ENCODE measurements at regions not wholly inside any gene's neighbourhood (a gene's known extent, or its start where the extent isn't known, plus 50 kb on each side); places are given as distances from the start of the nearest gene placed in this dataset.

- no peaks in the 10 kb centered on the region for H3K36me3 Mint-ChIP-seq (ENCODE audit: low read depth)
- no peak overlapping the region for H3K27ac Mint-ChIP-seq
- DNase-seq: no peak
- no peak for TF ChIP-seq CTCF (IDR thresholded peaks at IDR 0.05)
- H3K4me3 Mint-ChIP-seq: no peak overlapping the region
- no peaks in the 10 kb centered on the region for H3K4me1 Mint-ChIP-seq (ENCODE audit: low read depth)
- H3K27me3 Mint-ChIP-seq (ENCODE audit: insufficient read depth): no peaks in the 10 kb centered on the region
- peaks cover 36% of the 10 kb centered on the region for H3K9me3 Mint-ChIP-seq
These were observed 276.9 kb upstream of the HS3ST5 start for GRCh38 chr6:114619621-114620200.

GRCh38 chr6:114611696-114612095, 268.9 kb upstream of the HS3ST5 start:
- Mint-ChIP-seq H3K4me3 (no peak overlapping the region), H3K4me1 (ENCODE audit: low read depth) (no peaks in the 10 kb centered on the region), H3K27ac (no peak overlapping the region), H3K9me3 (peaks cover 16% of the 10 kb centered on the region), H3K36me3 (ENCODE audit: low read depth) (no peaks in the 10 kb centered on the region), H3K27me3 (ENCODE audit: insufficient read depth) (no peaks in the 10 kb centered on the region)
- no peak for TF ChIP-seq CTCF (IDR thresholded peaks at IDR 0.05)
- no peak for DNase-seq

DNA sequence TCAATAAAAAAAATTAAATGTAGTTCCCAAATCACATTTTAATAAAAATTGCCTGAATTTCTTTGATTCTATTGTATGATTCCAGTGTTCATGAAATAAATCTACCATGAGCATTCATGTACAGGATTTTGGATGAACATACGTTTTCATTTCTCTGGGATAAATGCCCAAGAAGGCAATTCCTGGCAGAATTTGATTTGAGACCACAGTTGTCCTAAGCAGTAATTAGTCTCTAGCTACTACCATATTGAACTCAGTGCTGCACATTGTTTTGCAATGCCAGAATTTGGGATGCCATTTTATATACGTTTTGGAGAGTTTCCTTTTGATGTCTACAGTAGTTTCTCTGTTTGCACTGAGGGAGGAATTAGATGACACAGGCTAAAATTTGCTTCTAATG, 265.3 kb upstream of the HS3ST5 start:
- H3K9me3 Mint-ChIP-seq: peaks cover 24% of the 10 kb centered on the region
- H3K4me1 Mint-ChIP-seq (ENCODE audit: low read depth): no peaks in the 10 kb centered on the region
- H3K36me3 Mint-ChIP-seq (ENCODE audit: low read depth): no peaks in the 10 kb centered on the region; the same call in 1 of the 2 replicates
- no peak for DNase-seq
- H3K27me3 Mint-ChIP-seq (ENCODE audit: insufficient read depth): no peaks in the 10 kb centered on the region
- no peak overlapping the region for H3K27ac Mint-ChIP-seq
- no peak for TF ChIP-seq CTCF (IDR thresholded peaks at IDR 0.05)
- H3K4me3 Mint-ChIP-seq: no peak overlapping the region

DNA sequence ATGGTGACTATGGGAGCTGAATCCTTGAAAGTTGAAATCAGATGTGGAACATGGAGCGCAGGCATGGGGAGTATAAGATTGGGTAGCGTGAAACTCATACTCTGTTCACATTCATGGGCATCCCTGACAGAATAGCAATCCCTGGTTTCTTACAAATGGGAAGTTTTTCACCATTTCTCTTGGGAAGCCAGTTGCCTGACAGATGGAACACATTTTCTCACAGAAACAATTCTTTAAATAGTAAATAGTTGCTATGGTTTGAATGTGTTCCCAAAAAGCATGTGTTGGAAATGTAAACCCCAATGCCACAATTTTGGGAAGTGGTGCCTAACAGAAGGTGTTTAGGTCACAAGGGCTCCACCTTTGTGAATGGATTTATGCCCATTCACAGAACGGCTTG, 262.8 kb upstream of the HS3ST5 start:
- no peak overlapping the region for H3K4me3 Mint-ChIP-seq
- no peak for DNase-seq
- no peaks in the 10 kb centered on the region for H3K4me1 Mint-ChIP-seq (ENCODE audit: low read depth)
- H3K27ac Mint-ChIP-seq: no peak overlapping the region
- no peak for TF ChIP-seq CTCF (IDR thresholded peaks at IDR 0.05)
- peaks cover 35% of the 10 kb centered on the region for H3K9me3 Mint-ChIP-seq
- no peaks in the 10 kb centered on the region; the same call in 1 of the 2 replicates for H3K36me3 Mint-ChIP-seq (ENCODE audit: low read depth)
- H3K27me3 Mint-ChIP-seq (ENCODE audit: insufficient read depth): no peaks in the 10 kb centered on the region

- no peaks in the 10 kb centered on the region for H3K4me1 Mint-ChIP-seq (ENCODE audit: low read depth)
- no peak for TF ChIP-seq CTCF (IDR thresholded peaks at IDR 0.05)
- H3K27me3 Mint-ChIP-seq (ENCODE audit: insufficient read depth): no peaks in the 10 kb centered on the region
- H3K9me3 Mint-ChIP-seq: peaks cover 37% of the 10 kb centered on the region
- H3K4me3 Mint-ChIP-seq: no peak overlapping the region
- H3K27ac Mint-ChIP-seq: no peak overlapping the region
- DNase-seq: no peak
- no peaks in the 10 kb centered on the region; the same call in 1 of the 2 replicates for H3K36me3 Mint-ChIP-seq (ENCODE audit: low read depth)
These were observed 257.6 kb upstream of the HS3ST5 start for GRCh38 chr6:114600381-114600780.

- no peaks in the 10 kb centered on the region for H3K4me1 Mint-ChIP-seq (ENCODE audit: low read depth)
- no peaks in the 10 kb centered on the region for H3K27me3 Mint-ChIP-seq (ENCODE audit: insufficient read depth)
- H3K36me3 Mint-ChIP-seq (ENCODE audit: low read depth): no peaks in the 10 kb centered on the region
- DNase-seq: no peak
- TF ChIP-seq CTCF (IDR thresholded peaks at IDR 0.05): no peak
- H3K9me3 Mint-ChIP-seq: peaks cover 44% of the 10 kb centered on the region
- no peak overlapping the region for H3K4me3 Mint-ChIP-seq
- H3K27ac Mint-ChIP-seq: no peak overlapping the region
These were observed 252.8 kb upstream of the HS3ST5 start for GRCh38 chr6:114595591-114595990.

All from HFFc6 (cell line).